Progenitor cell of endocrine pancreas (in vitro differentiated cells): ENCODE measurements at regions not wholly inside any gene's neighbourhood (a gene's known extent, or its start where the extent isn't known, plus 50 kb on each side); places are given as distances from the start of the nearest gene placed in this dataset.

Experiments
- DNase-seq: peaks from one replicate; pipeline ENCODE4 v3.0.0; 2021; ENCODE audit warnings: low spot score; ENCODE audit not compliant: unreplicated experiment
- H3K27ac Mint-ChIP-seq: 2 replicates; pipeline ENCODE4 v1.8.0; 2021; ENCODE audit warnings: mild to moderate bottlenecking, moderate library complexity, mixed read lengths
- H3K27me3 Mint-ChIP-seq: 2 replicates; pipeline ENCODE4 v1.8.0; 2021; ENCODE audit warnings: mixed read lengths
- H3K36me3 Mint-ChIP-seq: 2 replicates; pipeline ENCODE4 v1.8.0; 2022; ENCODE audit warnings: mixed read lengths; ENCODE audit not compliant: insufficient read depth
- H3K4me1 Mint-ChIP-seq: 2 replicates; pipeline ENCODE4 v1.8.0; 2021; ENCODE audit warnings: low read depth, mixed read lengths
- H3K4me3 Mint-ChIP-seq: 2 replicates; pipeline ENCODE4 v1.8.0; 2021; ENCODE audit warnings: low read depth, mild to moderate bottlenecking, moderate library complexity, mixed read lengths
- H3K9me3 Mint-ChIP-seq: 2 replicates; pipeline ENCODE4 v1.8.0; 2021; ENCODE audit warnings: low read depth, mixed read lengths
- TF ChIP-seq, protein P1 (sequence below): fragments of 200-600 bp; sonication (generic); IDR thresholded peaks from one replicate; pipeline ENCODE4 v1.5.0; 2021; ENCODE audit warnings: antibody characterized with exemption, mild to moderate bottlenecking; ENCODE audit not compliant: unreplicated experiment

DNA sequence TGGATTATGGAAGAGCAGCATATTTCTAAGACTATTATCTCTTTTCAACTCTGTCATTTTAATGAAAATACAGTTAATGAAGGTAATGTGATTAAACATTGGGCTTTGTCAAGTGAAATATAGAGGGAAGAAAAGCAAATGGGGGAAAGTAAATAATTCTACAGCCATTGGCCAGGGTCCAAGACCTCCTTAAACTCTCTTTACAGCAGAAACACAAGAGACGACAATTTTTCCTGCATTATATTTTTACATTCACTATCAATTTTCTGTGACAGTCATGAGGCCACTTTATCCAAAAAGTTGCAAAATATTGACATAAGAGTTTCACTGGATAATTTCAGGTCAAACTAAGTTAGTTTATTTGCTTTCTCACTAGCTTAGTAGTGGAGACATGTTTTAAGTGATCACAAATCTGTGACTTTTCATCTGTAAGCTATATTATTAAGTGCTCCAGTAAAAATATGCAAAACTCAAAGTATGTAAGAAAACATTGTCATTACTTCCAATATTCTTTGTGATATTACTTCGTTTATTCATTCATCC lies 385.9 kb upstream of the DPH6 start:
- no peaks in the 10 kb centered on the region for H3K4me1 Mint-ChIP-seq
- DNase-seq: no peak
- H3K4me3 Mint-ChIP-seq: no peak overlapping the region
- H3K36me3 Mint-ChIP-seq: no peaks in the 10 kb centered on the region
- no peak overlapping the region for H3K27ac Mint-ChIP-seq
- H3K9me3 Mint-ChIP-seq: no peaks in the 10 kb centered on the region
- no peaks in the 10 kb centered on the region for H3K27me3 Mint-ChIP-seq
- TF ChIP-seq, protein P1, sequence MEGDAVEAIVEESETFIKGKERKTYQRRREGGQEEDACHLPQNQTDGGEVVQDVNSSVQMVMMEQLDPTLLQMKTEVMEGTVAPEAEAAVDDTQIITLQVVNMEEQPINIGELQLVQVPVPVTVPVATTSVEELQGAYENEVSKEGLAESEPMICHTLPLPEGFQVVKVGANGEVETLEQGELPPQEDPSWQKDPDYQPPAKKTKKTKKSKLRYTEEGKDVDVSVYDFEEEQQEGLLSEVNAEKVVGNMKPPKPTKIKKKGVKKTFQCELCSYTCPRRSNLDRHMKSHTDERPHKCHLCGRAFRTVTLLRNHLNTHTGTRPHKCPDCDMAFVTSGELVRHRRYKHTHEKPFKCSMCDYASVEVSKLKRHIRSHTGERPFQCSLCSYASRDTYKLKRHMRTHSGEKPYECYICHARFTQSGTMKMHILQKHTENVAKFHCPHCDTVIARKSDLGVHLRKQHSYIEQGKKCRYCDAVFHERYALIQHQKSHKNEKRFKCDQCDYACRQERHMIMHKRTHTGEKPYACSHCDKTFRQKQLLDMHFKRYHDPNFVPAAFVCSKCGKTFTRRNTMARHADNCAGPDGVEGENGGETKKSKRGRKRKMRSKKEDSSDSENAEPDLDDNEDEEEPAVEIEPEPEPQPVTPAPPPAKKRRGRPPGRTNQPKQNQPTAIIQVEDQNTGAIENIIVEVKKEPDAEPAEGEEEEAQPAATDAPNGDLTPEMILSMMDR: no peak

DNA sequence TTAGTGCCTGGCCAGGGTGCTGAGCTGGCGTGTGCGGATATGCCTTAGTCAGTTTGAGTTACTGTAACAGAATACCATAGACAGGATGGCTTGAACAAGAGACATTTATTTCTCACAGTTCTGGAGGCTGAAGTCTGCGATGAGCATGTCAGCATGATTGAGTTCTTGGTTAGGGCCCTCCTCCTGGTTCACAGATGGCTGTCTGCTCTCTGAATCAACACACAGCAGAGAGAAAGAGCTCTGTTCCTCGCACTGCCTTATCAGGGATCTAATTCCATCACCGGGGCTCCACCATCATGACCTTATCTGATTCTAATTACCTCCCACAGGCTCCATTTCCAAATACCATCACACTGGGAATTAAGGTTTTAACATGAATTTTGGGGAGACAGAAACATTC lies 386.6 kb upstream of the DPH6 start:
- no peaks in the 10 kb centered on the region for H3K9me3 Mint-ChIP-seq
- TF ChIP-seq, protein P1: no peak
- H3K27ac Mint-ChIP-seq: no peak overlapping the region
- no peaks in the 10 kb centered on the region for H3K4me1 Mint-ChIP-seq
- H3K36me3 Mint-ChIP-seq: no peaks in the 10 kb centered on the region
- no peak for DNase-seq
- H3K27me3 Mint-ChIP-seq: no peaks in the 10 kb centered on the region
- no peak overlapping the region for H3K4me3 Mint-ChIP-seq

DNA sequence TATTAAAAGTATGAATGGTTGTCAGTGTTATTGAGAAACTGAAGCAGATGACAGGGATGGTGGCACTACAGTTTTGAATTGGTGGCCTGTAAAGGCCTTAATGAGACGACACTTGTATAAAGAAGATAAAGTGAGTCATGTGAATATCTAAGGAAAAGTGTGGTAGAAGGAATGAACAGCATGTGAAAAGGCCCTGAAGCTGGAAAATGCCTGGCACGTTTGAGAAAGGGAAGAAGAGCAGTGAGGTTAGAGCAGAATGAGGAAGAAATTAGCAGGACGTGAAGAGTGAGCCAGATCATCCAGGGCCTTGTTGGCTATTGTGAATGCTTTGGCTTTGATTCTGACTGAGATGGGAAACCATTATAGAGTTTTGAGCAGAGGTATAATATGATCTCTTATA lies 387.6 kb upstream of the DPH6 start:
- TF ChIP-seq, protein P1: no peak
- Mint-ChIP-seq H3K36me3 (no peaks in the 10 kb centered on the region), H3K27me3 (no peaks in the 10 kb centered on the region), H3K4me1 (no peaks in the 10 kb centered on the region), H3K9me3 (no peaks in the 10 kb centered on the region), H3K27ac (no peak overlapping the region), H3K4me3 (no peak overlapping the region)
- DNase-seq: no peak

DNA sequence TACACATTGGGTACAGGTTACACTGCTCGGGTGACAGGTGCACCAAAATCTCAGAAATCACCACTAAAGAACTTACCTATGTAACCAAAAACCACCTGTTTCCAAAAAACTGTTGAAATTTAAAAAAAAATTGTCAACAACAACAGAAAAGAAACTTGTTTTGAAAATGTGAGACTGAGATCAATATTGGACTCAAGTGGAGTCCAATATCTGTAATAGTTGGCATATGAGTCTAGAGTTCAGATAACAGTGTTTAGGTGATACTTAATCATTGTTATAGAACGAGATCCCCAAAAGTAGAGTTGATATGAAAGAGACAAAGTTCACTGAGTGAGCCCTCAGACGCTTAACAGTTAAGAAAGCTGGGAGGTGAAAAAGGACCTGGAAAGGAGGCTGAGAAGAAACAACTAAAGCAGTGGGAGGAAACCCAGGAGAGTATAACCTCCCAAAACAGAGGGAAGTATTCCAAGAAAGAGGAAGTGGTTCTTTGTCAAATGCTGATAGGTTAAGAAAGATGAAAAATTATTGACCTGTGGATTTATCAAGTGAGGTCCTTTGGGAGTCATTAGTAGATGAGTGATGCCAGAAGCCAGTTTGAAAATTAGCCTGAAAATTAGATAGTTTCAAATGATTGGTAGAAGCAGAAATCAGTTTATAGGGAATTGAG lies 388.6 kb upstream of the DPH6 start:
- H3K9me3 Mint-ChIP-seq: no peaks in the 10 kb centered on the region
- no peaks in the 10 kb centered on the region for H3K4me1 Mint-ChIP-seq
- no peak for DNase-seq
- H3K4me3 Mint-ChIP-seq: no peak overlapping the region
- H3K36me3 Mint-ChIP-seq: no peaks in the 10 kb centered on the region
- TF ChIP-seq, protein P1: no peak
- no peaks in the 10 kb centered on the region for H3K27me3 Mint-ChIP-seq
- no peak overlapping the region for H3K27ac Mint-ChIP-seq

DNA sequence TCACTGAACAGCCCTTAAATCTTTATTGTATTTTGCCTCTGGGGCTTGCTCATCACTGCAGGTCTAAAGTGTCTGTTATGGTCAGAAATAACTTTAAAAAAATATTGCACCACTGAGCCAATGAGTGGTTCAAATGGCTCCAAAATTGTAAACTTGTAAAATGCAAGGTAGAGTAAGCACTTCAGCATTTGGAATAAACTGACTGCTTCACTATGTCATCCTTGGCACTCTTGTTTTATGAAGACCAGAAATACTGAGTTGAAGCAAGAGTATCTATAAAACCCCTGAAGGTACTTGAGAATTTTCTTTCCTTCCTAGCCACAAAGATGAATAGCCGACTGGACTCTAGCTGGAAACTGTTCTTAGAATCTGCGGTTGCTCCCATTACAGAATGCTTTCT lies 390.3 kb upstream of the DPH6 start:
- H3K36me3 Mint-ChIP-seq: no peaks in the 10 kb centered on the region
- TF ChIP-seq, protein P1: no peak
- no peaks in the 10 kb centered on the region for H3K27me3 Mint-ChIP-seq
- H3K9me3 Mint-ChIP-seq: no peaks in the 10 kb centered on the region
- H3K27ac Mint-ChIP-seq: no peak overlapping the region
- no peak for DNase-seq
- no peak overlapping the region for H3K4me3 Mint-ChIP-seq
- no peaks in the 10 kb centered on the region for H3K4me1 Mint-ChIP-seq
